Activated CD8-positive, alpha-beta T cell treated with anti-CD3 and anti-CD28 coated beads for 36 hours (primary cell): ENCODE measurements at regions not wholly inside any gene's neighbourhood (a gene's known extent, or its start where the extent isn't known, plus 50 kb on each side); places are given as distances from the start of the nearest gene placed in this dataset.
"Not testable (repeated sequence)": the region's sequence is repeated elsewhere in the genome, so short reads cannot be mapped to it uniquely, and the experiment has no call there.

Experiments
- ATAC-seq: fragments of 200-7000 bp; cut with Tn5 transposase; one replicate; pipeline ENCODE4 v1.10.0; 2021; ENCODE audit warnings: mild to moderate bottlenecking, moderate library complexity
- CTCF ChIA-PET: fragments of 350-600 bp; sonication (Branson Sonifier 250); formaldehyde crosslinking; loops from one replicate; lab custom pipeline; 2021; ENCODE audit warnings: antibody characterized with exemption; lab: Charles Lee
- POLR2A ChIA-PET: fragments of 350-600 bp; sonication (Branson Sonifier 250); formaldehyde crosslinking; loops from one replicate; lab custom pipeline; 2021; ENCODE audit warnings: antibody characterized with exemption; lab: Charles Lee
- DNase-seq: peaks from one replicate; pipeline ENCODE4 v3.0.0-alpha.2; 2020
- H3K27ac Mint-ChIP-seq: one replicate; pipeline ENCODE4 v1.8.0; 2021; ENCODE audit warnings: mild to moderate bottlenecking, mixed read lengths
- H3K27me3 Mint-ChIP-seq: one replicate; pipeline ENCODE4 v1.8.0; 2021; ENCODE audit warnings: mixed read lengths
- H3K36me3 Mint-ChIP-seq: one replicate; pipeline ENCODE4 v1.8.0; 2021; ENCODE audit warnings: low read depth, mixed read lengths
- H3K4me1 Mint-ChIP-seq: one replicate; pipeline ENCODE4 v1.8.0; 2021; ENCODE audit warnings: low read depth, mixed read lengths
- H3K4me3 Mint-ChIP-seq: one replicate; pipeline ENCODE4 v1.8.0; 2021; ENCODE audit warnings: mild to moderate bottlenecking, moderate library complexity, mixed read lengths
- H3K9me3 Mint-ChIP-seq: one replicate; pipeline ENCODE4 v1.8.0; 2021; ENCODE audit warnings: mixed read lengths
- intact Hi-C: fragments of 100-400 bp; cut with micrococcal nuclease; formaldehyde crosslinking; loops from one replicate; pipeline ENCODE4 v1.10.0; 2022
- TF ChIP-seq, protein P1 (sequence below): fragments of 200-600 bp; IDR thresholded peaks from one replicate; pipeline ENCODE4 v1.8.0; 2022; ENCODE audit warnings: antibody characterized with exemption, mild to moderate bottlenecking

DNA sequence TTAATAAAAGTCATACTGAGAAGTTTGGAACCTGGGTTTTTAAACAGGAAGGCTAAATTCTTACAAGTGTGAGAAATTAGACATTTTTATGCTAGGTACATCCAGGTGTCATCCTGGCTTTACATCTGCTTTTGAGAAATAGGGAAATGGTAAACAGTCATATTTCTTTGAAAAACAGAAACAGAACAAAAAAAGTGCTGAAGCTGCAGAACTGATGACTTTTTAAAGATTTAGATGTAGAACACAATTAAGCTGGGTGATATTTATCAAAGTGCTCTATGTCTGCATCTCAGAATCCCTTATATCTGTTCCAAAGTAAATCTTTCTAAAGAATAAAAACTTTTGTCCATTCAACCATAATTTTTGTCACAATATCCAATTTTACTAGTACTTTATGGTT lies 282.9 kb upstream of the ATXN7L3B start:
- DNase-seq (no peak), ATAC-seq (no peak)
- ChIA-PET CTCF (no interaction called here), POLR2A (no interaction called here)
- H3K27me3 Mint-ChIP-seq, result no peaks in the 10 kb centered on the region
- TF ChIP-seq, protein P1, sequence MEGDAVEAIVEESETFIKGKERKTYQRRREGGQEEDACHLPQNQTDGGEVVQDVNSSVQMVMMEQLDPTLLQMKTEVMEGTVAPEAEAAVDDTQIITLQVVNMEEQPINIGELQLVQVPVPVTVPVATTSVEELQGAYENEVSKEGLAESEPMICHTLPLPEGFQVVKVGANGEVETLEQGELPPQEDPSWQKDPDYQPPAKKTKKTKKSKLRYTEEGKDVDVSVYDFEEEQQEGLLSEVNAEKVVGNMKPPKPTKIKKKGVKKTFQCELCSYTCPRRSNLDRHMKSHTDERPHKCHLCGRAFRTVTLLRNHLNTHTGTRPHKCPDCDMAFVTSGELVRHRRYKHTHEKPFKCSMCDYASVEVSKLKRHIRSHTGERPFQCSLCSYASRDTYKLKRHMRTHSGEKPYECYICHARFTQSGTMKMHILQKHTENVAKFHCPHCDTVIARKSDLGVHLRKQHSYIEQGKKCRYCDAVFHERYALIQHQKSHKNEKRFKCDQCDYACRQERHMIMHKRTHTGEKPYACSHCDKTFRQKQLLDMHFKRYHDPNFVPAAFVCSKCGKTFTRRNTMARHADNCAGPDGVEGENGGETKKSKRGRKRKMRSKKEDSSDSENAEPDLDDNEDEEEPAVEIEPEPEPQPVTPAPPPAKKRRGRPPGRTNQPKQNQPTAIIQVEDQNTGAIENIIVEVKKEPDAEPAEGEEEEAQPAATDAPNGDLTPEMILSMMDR, result no peak
- no peaks in the 10 kb centered on the region for H3K4me1 Mint-ChIP-seq
- no peak overlapping the region for H3K4me3 Mint-ChIP-seq
- H3K36me3 Mint-ChIP-seq, result no peaks in the 10 kb centered on the region
- no peak overlapping the region for H3K27ac Mint-ChIP-seq
- intact Hi-C loops, result no loop called here
- peaks cover 4% of the 10 kb centered on the region for H3K9me3 Mint-ChIP-seq

DNA sequence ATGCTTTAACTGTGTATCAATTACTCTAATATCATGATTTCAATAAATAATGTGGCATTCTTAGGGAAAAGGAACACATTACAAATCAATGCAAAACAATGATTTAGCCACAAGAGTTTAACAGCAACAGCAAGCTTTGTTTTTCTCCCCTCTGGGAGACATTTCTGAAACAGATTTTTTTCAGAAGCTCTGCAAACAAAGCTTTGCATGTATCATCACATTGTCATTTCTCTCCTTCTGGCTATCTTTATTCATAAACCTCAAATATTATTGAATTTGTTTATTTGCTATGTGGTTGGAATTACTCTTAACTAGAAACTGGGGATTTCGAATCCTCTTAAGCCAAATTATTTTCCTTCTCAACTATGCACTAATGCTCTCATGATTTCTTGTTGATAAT lies 278.4 kb upstream of the ATXN7L3B start:
- DNase-seq, result no peak
- POLR2A ChIA-PET, result no interaction called here
- H3K4me1 Mint-ChIP-seq, result no peaks in the 10 kb centered on the region

DNA sequence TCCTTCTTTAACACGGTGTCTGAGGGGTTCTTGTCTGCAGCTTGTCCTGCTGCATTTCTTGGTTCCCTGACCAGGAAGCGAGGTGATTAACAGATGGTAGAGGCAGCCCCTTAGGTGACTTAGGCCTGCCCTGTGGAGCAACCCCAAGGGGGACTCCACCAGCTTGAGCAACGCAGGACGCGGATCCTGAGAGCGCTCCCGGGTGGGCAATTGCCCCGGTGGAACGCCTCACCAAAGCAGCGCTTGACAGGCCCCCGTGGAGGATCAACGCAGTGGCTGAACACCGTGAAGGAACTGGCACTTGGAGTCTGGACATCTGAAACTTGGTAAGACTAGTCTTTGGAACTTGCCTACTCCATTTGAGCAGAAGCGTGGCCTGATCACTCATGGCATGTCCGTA lies 272.9 kb upstream of the ATXN7L3B start:
- intact Hi-C loops, result no loop called here
- Mint-ChIP-seq H3K9me3 (no peaks in the 10 kb centered on the region), H3K4me1 (no peaks in the 10 kb centered on the region), H3K27ac (no peak overlapping the region), H3K4me3 (no peak overlapping the region), H3K36me3 (no peaks in the 10 kb centered on the region), H3K27me3 (no peaks in the 10 kb centered on the region)
- ChIA-PET POLR2A (no interaction called here), CTCF (no interaction called here)
- DNase-seq (no peak), ATAC-seq (no peak)
- TF ChIP-seq, protein P1, result no peak

More for the DNA sequence above, 278.4 kb upstream of the ATXN7L3B start:
- no peak overlapping the region for H3K27ac Mint-ChIP-seq
- no peaks in the 10 kb centered on the region for H3K36me3 Mint-ChIP-seq
- intact Hi-C loops, result no loop called here
- no peak for ATAC-seq
- H3K9me3 Mint-ChIP-seq, result peaks cover under 1% of the 10 kb centered on the region
- CTCF ChIA-PET, result no interaction called here
- no peak overlapping the region for H3K4me3 Mint-ChIP-seq
- TF ChIP-seq, protein P1, result no peak
- H3K27me3 Mint-ChIP-seq, result no peaks in the 10 kb centered on the region

DNA sequence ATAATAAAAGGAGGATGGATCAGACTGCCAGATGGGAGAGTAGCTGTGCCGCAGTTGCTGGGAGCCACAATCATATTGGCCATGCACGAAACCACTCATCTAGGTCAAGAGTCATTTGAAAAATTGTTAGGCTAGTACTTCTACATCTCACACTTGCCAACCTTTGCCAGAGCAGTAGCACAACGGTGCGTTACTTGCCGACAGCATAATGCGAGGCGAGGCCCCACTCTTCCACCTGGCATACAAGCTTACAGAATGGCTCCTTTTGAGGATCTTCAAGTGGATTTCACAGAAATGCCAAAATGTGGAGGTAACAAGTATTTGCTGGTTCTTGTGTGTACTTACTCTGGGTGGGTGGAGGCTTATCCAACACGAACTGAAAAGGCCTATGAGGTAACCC lies 268.3 kb upstream of the ATXN7L3B start:
- H3K36me3 Mint-ChIP-seq, H3K27me3 Mint-ChIP-seq, H3K4me1 Mint-ChIP-seq, POLR2A ChIA-PET, ATAC-seq, intact Hi-C loops, DNase-seq, H3K9me3 Mint-ChIP-seq, H3K4me3 Mint-ChIP-seq, H3K27ac Mint-ChIP-seq: not testable (repeated sequence)
- CTCF ChIA-PET, result interaction anchor here (1.0 kb wide), 1 partner anchor 21 kb away, joined by 3 read pairs; no protein-coding TSS in a partner anchor

DNA sequence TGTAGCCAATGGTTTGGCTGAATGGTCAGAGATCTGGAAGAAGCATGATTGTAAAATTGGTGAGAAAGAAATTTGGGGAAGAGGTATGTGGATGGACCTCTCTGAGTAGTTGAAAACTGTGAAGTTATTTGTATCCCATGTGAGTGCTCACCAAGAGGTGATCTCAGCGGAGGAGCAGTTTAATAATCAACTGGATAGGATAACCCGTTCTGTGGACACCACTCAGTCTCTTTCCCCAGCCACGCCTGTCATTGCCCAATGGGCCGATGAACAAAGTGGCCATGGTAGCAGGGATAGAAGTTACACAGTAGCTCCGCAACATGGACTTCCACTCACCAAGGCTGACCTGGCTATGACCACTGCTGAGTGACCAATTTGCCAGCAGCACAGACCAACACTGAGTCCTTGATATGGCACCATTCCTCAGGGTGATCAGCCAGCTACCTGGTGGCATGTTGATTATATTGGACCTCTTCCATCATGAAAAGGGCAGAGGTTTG lies 257.4 kb upstream of the ATXN7L3B start:
- H3K27ac Mint-ChIP-seq, result no peak overlapping the region
- H3K9me3 Mint-ChIP-seq, result peaks cover 6% of the 10 kb centered on the region
- no peaks in the 10 kb centered on the region for H3K36me3 Mint-ChIP-seq
- DNase-seq (no peak), ATAC-seq (no peak)
- POLR2A ChIA-PET, result no interaction called here
- CTCF ChIA-PET, result no interaction called here
- TF ChIP-seq, protein P1, result no peak
- H3K27me3 Mint-ChIP-seq, result no peaks in the 10 kb centered on the region
- intact Hi-C loops, result no loop called here
- no peak overlapping the region for H3K4me3 Mint-ChIP-seq
- no peaks in the 10 kb centered on the region for H3K4me1 Mint-ChIP-seq

DNA sequence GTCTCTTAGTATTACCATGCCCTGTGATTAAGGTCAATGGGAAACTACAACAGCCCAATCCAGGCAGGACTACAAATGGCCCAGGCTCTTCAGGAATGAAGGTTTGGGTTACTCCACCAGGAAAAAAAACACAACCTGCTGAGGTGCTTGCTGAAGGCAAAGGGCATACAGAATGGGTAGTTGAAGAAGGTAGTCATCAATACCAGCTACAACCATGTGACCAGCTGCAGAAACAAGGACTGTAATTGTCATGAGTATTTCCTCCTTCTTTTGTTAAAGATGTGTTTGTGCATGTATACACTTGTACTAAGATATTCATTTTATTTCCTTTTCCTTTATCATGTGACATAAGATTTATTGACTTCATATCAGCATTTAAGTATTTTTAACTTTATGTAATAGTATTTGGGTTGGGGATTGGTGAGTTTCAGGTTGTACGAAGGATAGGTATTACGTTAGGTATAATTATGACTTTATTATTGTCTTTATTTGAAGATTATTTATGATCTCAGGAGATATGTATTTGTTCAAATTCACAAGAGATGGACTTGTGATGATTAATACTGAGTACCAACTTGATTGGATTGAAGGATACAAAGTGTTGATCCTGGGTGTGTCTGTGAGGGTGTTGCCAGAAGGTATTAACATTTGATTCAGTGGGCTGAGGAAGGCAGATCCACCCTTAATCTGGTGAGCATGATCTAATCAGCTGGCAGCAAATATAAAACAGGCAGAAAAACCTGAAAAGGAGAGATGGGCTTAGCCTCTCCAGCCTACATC lies 256.0 kb upstream of the ATXN7L3B start:
- POLR2A ChIA-PET, CTCF ChIA-PET, H3K27me3 Mint-ChIP-seq, H3K36me3 Mint-ChIP-seq, H3K4me1 Mint-ChIP-seq, H3K9me3 Mint-ChIP-seq, ATAC-seq, H3K27ac Mint-ChIP-seq, intact Hi-C loops, H3K4me3 Mint-ChIP-seq, DNase-seq: not testable (repeated sequence)
